PC-3 (cell line): ENCODE measurements at regions not wholly inside any gene's neighbourhood (a gene's known extent, or its start where the extent isn't known, plus 50 kb on each side); places are given as distances from the start of the nearest gene placed in this dataset.

Source experiments
- CTCF ChIP-seq: fragments of 300-600 bp; sonication (generic); conservative IDR thresholded peaks from 2 replicates; pipeline ENCODE4 v1.5.1; 2017; ENCODE audit warnings: antibody characterized with exemption, low read depth, mild to moderate bottlenecking, low read length
- EZH2 ChIP-seq: fragments of 300-600 bp; sonication (generic); IDR thresholded peaks from one replicate; pipeline ENCODE4 v1.6.1; 2017; ENCODE audit warnings: antibody characterized with exemption, mild to moderate bottlenecking, low read length; ENCODE audit not compliant: unreplicated experiment
- EZH2phosphoT487 ChIP-seq: fragments of 300-600 bp; sonication (generic); IDR thresholded peaks from 2 replicates; pipeline ENCODE4 v1.6.1; 2018; ENCODE audit warnings: mild to moderate bottlenecking, antibody characterized with exemption, low read length, borderline replicate concordance

GRCh38 chr1:187262731-187263130, 434.0 kb downstream of the PLA2G4A start:
- TF ChIP-seq CTCF (no peak), EZH2 (no peak), EZH2phosphoT487 (no peak)
